Neural progenitor cell (in vitro differentiated cells): ENCODE measurements at regions not wholly inside any gene's neighbourhood (a gene's known extent, or its start where the extent isn't known, plus 50 kb on each side); places are given as distances from the start of the nearest gene placed in this dataset.

Experiments used
- EZH2phosphoT487 ChIP-seq: fragments of 200-600 bp; sonication (generic); IDR thresholded peaks from 2 replicates; pipeline ENCODE4 v1.6.1; 2017; ENCODE audit warnings: antibody characterized with exemption
- TF ChIP-seq, protein P1 (sequence below): fragments of 200-600 bp; sonication (generic); IDR thresholded peaks from 2 replicates; pipeline ENCODE4 v1.5.1; 2017; ENCODE audit warnings: antibody characterized with exemption, mild to moderate bottlenecking

DNA sequence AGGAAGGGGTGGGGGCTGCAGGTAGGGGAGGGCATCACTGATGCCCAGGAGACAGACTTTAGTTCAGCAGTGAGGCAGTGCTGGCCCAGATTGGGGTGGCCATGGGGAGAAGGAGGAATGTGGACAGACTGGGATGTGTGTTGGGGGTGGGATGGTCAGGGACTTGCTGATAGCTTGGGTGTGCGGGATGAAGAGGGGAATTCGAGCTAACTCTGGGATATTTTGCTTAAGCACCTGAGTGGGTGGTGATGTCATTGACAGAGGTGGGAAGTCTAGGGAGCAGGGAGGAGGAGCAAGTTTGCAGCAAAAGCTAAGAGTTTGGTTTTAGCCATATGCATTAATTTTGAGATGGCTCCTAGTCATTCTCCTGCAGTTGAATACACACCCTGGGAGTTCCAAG is 207.5 kb downstream of the RPLP1 start:
- TF ChIP-seq, protein P1, sequence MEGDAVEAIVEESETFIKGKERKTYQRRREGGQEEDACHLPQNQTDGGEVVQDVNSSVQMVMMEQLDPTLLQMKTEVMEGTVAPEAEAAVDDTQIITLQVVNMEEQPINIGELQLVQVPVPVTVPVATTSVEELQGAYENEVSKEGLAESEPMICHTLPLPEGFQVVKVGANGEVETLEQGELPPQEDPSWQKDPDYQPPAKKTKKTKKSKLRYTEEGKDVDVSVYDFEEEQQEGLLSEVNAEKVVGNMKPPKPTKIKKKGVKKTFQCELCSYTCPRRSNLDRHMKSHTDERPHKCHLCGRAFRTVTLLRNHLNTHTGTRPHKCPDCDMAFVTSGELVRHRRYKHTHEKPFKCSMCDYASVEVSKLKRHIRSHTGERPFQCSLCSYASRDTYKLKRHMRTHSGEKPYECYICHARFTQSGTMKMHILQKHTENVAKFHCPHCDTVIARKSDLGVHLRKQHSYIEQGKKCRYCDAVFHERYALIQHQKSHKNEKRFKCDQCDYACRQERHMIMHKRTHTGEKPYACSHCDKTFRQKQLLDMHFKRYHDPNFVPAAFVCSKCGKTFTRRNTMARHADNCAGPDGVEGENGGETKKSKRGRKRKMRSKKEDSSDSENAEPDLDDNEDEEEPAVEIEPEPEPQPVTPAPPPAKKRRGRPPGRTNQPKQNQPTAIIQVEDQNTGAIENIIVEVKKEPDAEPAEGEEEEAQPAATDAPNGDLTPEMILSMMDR, result no peak
- no peak for TF ChIP-seq EZH2phosphoT487
